IMR-90 (cell line): ENCODE measurements at regions not wholly inside any gene's neighbourhood (a gene's known extent, or its start where the extent isn't known, plus 50 kb on each side); places are given as distances from the start of the nearest gene placed in this dataset.

Experiments used
- ATAC-seq: fragments of 200-7000 bp; cut with Tn5 transposase; 2 replicates; pipeline ENCODE4 v1.9.1; 2020; ENCODE audit warnings: low read depth, mild to moderate bottlenecking, moderate library complexity
- BruUV-seq: library from RNA; stranded (reverse); fragments of 400-500 nt; replicated peaks from 2 replicates; lab custom pipeline; 2021; lab: Mats Ljungman, UMichigan
- CTCF ChIA-PET: fragments of 300-600 bp; formaldehyde crosslinking; extraction: SDS; loops from one replicate; lab custom pipeline; 2021; ENCODE audit warnings: antibody characterized with exemption; lab: Yijun Ruan, JAX
- POLR2A ChIA-PET: fragments of 300-600 bp; sonication (Branson Sonifier 250); formaldehyde crosslinking; loops from one replicate; lab custom pipeline; 2022; ENCODE audit warnings: antibody characterized with exemption; ENCODE audit not compliant: unreplicated experiment; lab: Charles Lee
- DNase-seq: peaks from one replicate; pipeline ENCODE4 v3.0.0; 2013
- H2AFZ ChIP-seq: replicated peaks from 2 replicates; pipeline ENCODE3; 2013; ENCODE audit warnings: low read length, mild to moderate bottlenecking; ENCODE audit not compliant: poor library complexity
- H2AK5ac ChIP-seq: 2 replicates; pipeline ENCODE4 v1.6.1; 2013; ENCODE audit warnings: low read depth, low read length, inconsistent platforms
- H2AK9ac ChIP-seq: replicated peaks from 2 replicates; pipeline ENCODE3; 2013; ENCODE audit warnings: mild to moderate bottlenecking, low read depth, low read length, moderate library complexity; ENCODE audit not compliant: poor library complexity
- H2BK120ac ChIP-seq: 2 replicates; pipeline ENCODE4 v1.6.1; 2013; ENCODE audit warnings: low read depth, low read length, inconsistent platforms
- H2BK15ac ChIP-seq: 3 replicates; pipeline ENCODE4 v1.6.1; 2013; ENCODE audit warnings: low read depth, low read length, inconsistent platforms
- H2BK20ac ChIP-seq: 2 replicates; pipeline ENCODE4 v1.6.1; 2013; ENCODE audit warnings: low read depth, mild to moderate bottlenecking, inconsistent platforms, low read length, moderate library complexity
- H2BK5ac ChIP-seq: 2 replicates; pipeline ENCODE4 v1.6.1; 2013; ENCODE audit warnings: mild to moderate bottlenecking, low read depth, low read length, inconsistent platforms; ENCODE audit not compliant: poor library complexity, severe bottlenecking
- H3K14ac ChIP-seq: replicated peaks from 2 replicates; pipeline ENCODE4 v1.6.1; 2013; ENCODE audit warnings: low read depth, low read length, inconsistent platforms
- H3K18ac ChIP-seq: 2 replicates; pipeline ENCODE4 v1.6.1; 2013; ENCODE audit warnings: low read depth, low read length, control low read depth
- H3K23ac ChIP-seq: 2 replicates; pipeline ENCODE4 v1.6.1; 2013; ENCODE audit warnings: low read depth, low read length, inconsistent platforms
- H3K27ac ChIP-seq: 2 replicates; pipeline ENCODE4 v1.5.1; 2013; ENCODE audit warnings: mild to moderate bottlenecking, control low read depth, low read length; ENCODE audit not compliant: insufficient read depth
- H3K27me3 ChIP-seq: 2 replicates; pipeline ENCODE4 v1.6.1; 2013; ENCODE audit warnings: low read length; ENCODE audit not compliant: control insufficient read depth, insufficient read depth
- H3K36me3 ChIP-seq: 2 replicates; pipeline ENCODE4 v1.6.1; 2013; ENCODE audit warnings: low read length, mixed read lengths; ENCODE audit not compliant: control insufficient read depth, insufficient read depth
- H3K4ac ChIP-seq: 2 replicates; pipeline ENCODE4 v1.6.1; 2013; ENCODE audit warnings: low read depth, low read length, inconsistent platforms
- H3K4me1 ChIP-seq: 2 replicates; pipeline ENCODE4 v1.6.1; 2013; ENCODE audit warnings: low read length, mixed read lengths; ENCODE audit not compliant: control insufficient read depth, insufficient read depth
- H3K4me2 ChIP-seq: 2 replicates; pipeline ENCODE4 v1.6.1; 2013; ENCODE audit warnings: low read depth, mild to moderate bottlenecking, control low read depth, low read length, moderate library complexity
- H3K4me3 ChIP-seq: 2 replicates; pipeline ENCODE4 v1.5.1; 2013; ENCODE audit warnings: low read depth, mild to moderate bottlenecking, control low read depth, low read length, moderate library complexity; ENCODE audit not compliant: insufficient read depth
- H3K56ac ChIP-seq: 2 replicates; pipeline ENCODE4 v1.6.1; 2013; ENCODE audit warnings: low read length, inconsistent platforms; ENCODE audit not compliant: insufficient read depth; ENCODE audit errors: extremely low read depth
- H3K79me1 ChIP-seq, 2 experiments: 2 replicates each; pipeline ENCODE4 v1.6.1; 2013; ENCODE audit warnings: low read length in 2 of 2, inconsistent platforms in 1 of 2, low read depth in 1 of 2
- H3K9ac ChIP-seq: 2 replicates; pipeline ENCODE4 v1.6.1; 2013; ENCODE audit warnings: low read depth, low read length, control low read depth
- H3K9me1 ChIP-seq: 2 replicates; pipeline ENCODE4 v1.6.1; 2013; ENCODE audit warnings: low read length, inconsistent platforms; ENCODE audit not compliant: insufficient read depth
- H3K9me3 ChIP-seq: 2 replicates; pipeline ENCODE4 v1.6.1; 2013; ENCODE audit warnings: low read length; ENCODE audit not compliant: control insufficient read depth, insufficient read depth
- H4K20me1 ChIP-seq: 2 replicates; pipeline ENCODE4 v1.6.1; 2013; ENCODE audit warnings: low read length, inconsistent platforms; ENCODE audit not compliant: insufficient read depth
- H4K5ac ChIP-seq: 2 replicates; pipeline ENCODE4 v1.6.1; 2013; ENCODE audit warnings: mild to moderate bottlenecking, low read depth, low read length, control low read depth
- H4K8ac ChIP-seq, 2 experiments: 2 replicates each; pipeline ENCODE4 v1.6.1; 2013; ENCODE audit warnings: low read depth in 2 of 2, low read length in 2 of 2, control low read depth in 1 of 2, inconsistent platforms in 1 of 2
- H4K91ac ChIP-seq: 2 replicates; pipeline ENCODE4 v1.6.1; 2013; ENCODE audit warnings: low read depth, low read length, inconsistent platforms; ENCODE audit not compliant: insufficient read depth
- POLR2A ChIP-seq: IDR thresholded peaks from 2 replicates; pipeline ENCODE4 v1.6.1; 2012; ENCODE audit warnings: mild to moderate bottlenecking, low read depth, low read length
- WGBS, 2 experiments: methylation state at CpG; one replicate each; pipeline versions ENCODE4 v1.1.5 to v1.1.7; 2013; ENCODE audit warnings: missing lambda C conversion rate in 2 of 2; ENCODE audit not compliant: insufficient read length in 1 of 2; ENCODE audit errors: extremely low coverage in 2 of 2; 5-methylcytosine and 5-hydroxymethylcytosine counted together
- dilution Hi-C: fragments of 300-500 bp; cut with HindIII; formaldehyde crosslinking; loops from one replicate; pipeline ENCODE4 v1.14.3; 2018; ENCODE audit warnings: low sequenced_read_pairs; ENCODE audit not compliant: unreplicated experiment
- in situ Hi-C: fragments of 300-500 bp; cut with MboI; formaldehyde crosslinking; loops from 3 replicates; pipeline ENCODE4 v1.14.3; 2019; ENCODE audit warnings: low sequenced_read_pairs, inconsistent platforms, mixed read lengths
- intact Hi-C: fragments of 100-400 bp; cut with micrococcal nuclease; formaldehyde crosslinking; loops from 2 replicates; pipeline ENCODE4 v1.10.0; 2022

- no peak overlapping the region for H2BK120ac ChIP-seq
- H3K9me3 ChIP-seq, result no peaks in the 10 kb centered on the region
- no peak overlapping the region for H4K8ac ChIP-seq
- H2BK5ac ChIP-seq, result no peak overlapping the region
- H3K9me1 ChIP-seq, result no peaks in the 10 kb centered on the region
- H4K5ac ChIP-seq, result no peak overlapping the region
- H2AFZ ChIP-seq, result no peak overlapping the region
- no peaks in the 10 kb centered on the region for H4K20me1 ChIP-seq
- H2BK15ac ChIP-seq, result no peak overlapping the region
- no peak for DNase-seq
- CTCF ChIA-PET, result interaction anchor here (0.6 kb wide), 1 partner anchor 19 kb away, joined by 3 read pairs; no protein-coding TSS in a partner anchor
- H3K4me3 ChIP-seq, result no peak overlapping the region
- no peak overlapping the region for H2AK9ac ChIP-seq
- no peaks in the 10 kb centered on the region for H3K79me1 ChIP-seq
- no peaks in the 10 kb centered on the region for H3K36me3 ChIP-seq
- POLR2A ChIA-PET, result no interaction called here
- no CpG with 5 or more reads among the region's 7 CpGs for WGBS, 2 experiments
- H3K9ac ChIP-seq, result no peak overlapping the region
- H3K23ac ChIP-seq, result no peak overlapping the region
- no peak for TF ChIP-seq POLR2A
- dilution Hi-C loops (no loop called here), intact Hi-C loops (no loop called here), in situ Hi-C loops (loop anchor here (25.0 kb wide), 1 partner anchor 1292 kb away; no protein-coding TSS in a partner anchor)
- H3K56ac ChIP-seq, result no peak overlapping the region
- BruUV-seq, result no TSS peak
- no peak overlapping the region for H2BK20ac ChIP-seq
- H3K4me1 ChIP-seq, result no peaks in the 10 kb centered on the region
- no peak overlapping the region for H3K27ac ChIP-seq
- peaks cover 2% of the 10 kb centered on the region; the same call in 1 of the 2 replicates for H3K27me3 ChIP-seq
- H3K14ac ChIP-seq, result no peak overlapping the region
- no peak overlapping the region for H3K18ac ChIP-seq
- H4K91ac ChIP-seq, result no peak overlapping the region
- no peak overlapping the region for H3K4me2 ChIP-seq
- no peak overlapping the region for H3K4ac ChIP-seq
- no peak for ATAC-seq
- no peak overlapping the region for H2AK5ac ChIP-seq
Measured at GRCh38 chr14:95979339-95980042, 59.7 kb upstream of the C14orf132 start.
